Muscle of back (tissue), 3 donors: ENCODE measurements at regions not wholly inside any gene's neighbourhood (a gene's known extent, or its start where the extent isn't known, plus 50 kb on each side); places are given as distances from the start of the nearest gene placed in this dataset.

Source experiments
- DNase-seq, 3 donors: peaks; one replicate each; pipeline versions ENCODE4 v3.0.0 to v3.0.0-alpha.2; 2013

GRCh38 chr17:79451167-79451566 is 159.7 kb downstream of the RBFOX3 start:
- no peak for DNase-seq

GRCh38 chr17:79446399-79447009 is 164.3 kb downstream of the RBFOX3 start:
- DNase-seq = no peak

GRCh38 chr17:79444198-79444597 is 166.7 kb downstream of the RBFOX3 start:
- peak in 1 of 3 donors; percentile 14 for DNase-seq

GRCh38 chr17:79443026-79443425 is 167.8 kb downstream of the RBFOX3 start:
- DNase-seq = no peak

GRCh38 chr17:79441356-79442160 is 169.3 kb downstream of the RBFOX3 start:
- peak in 2 of 3 donors; percentile 27 to 61 for DNase-seq

GRCh38 chr17:79440251-79440650 is 170.6 kb downstream of the RBFOX3 start:
- no peak for DNase-seq

- DNase-seq = peak in 1 of 3 donors; percentile 26
Measured at GRCh38 chr17:79439493-79439892, 171.4 kb downstream of the RBFOX3 start.

- DNase-seq = no peak
Measured at GRCh38 chr17:79438546-79439334, 172.1 kb downstream of the RBFOX3 start.

GRCh38 chr17:79438058-79438457 is 172.8 kb downstream of the RBFOX3 start:
- DNase-seq = peak in 1 of 3 donors; percentile 29

- DNase-seq = no peak
Measured at GRCh38 chr17:79437081-79437480, 173.8 kb downstream of the RBFOX3 start.

GRCh38 chr17:79435962-79436361 is 174.9 kb downstream of the RBFOX3 start:
- no peak for DNase-seq

GRCh38 chr17:79435296-79435695 is 175.6 kb downstream of the RBFOX3 start:
- DNase-seq = no peak

- DNase-seq = no peak
Measured at GRCh38 chr17:79434215-79434614, 176.6 kb downstream of the RBFOX3 start.

- DNase-seq = peak in 1 of 3 donors; percentile 27
Measured at GRCh38 chr17:79433379-79433778, 177.5 kb downstream of the RBFOX3 start.

- DNase-seq = no peak
Measured at GRCh38 chr17:79431175-79431574, 179.7 kb downstream of the RBFOX3 start.

- DNase-seq = no peak
Measured at GRCh38 chr17:79429864-79430494, 180.9 kb downstream of the RBFOX3 start.

GRCh38 chr17:79428988-79429387 is 181.9 kb downstream of the RBFOX3 start:
- DNase-seq = no peak

GRCh38 chr17:79427621-79428539 is 183.0 kb downstream of the RBFOX3 start:
- no peak for DNase-seq

- DNase-seq = no peak
Measured at GRCh38 chr17:79425686-79426085, 185.2 kb downstream of the RBFOX3 start.

- DNase-seq = no peak
Measured at GRCh38 chr17:79424471-79425185, 186.2 kb downstream of the RBFOX3 start.
